NCI-H526 (cell line): ENCODE measurements at regions not wholly inside any gene's neighbourhood (a gene's known extent, or its start where the extent isn't known, plus 50 kb on each side); places are given as distances from the start of the nearest gene placed in this dataset.
"Not testable (repeated sequence)": the region's sequence is repeated elsewhere in the genome, so short reads cannot be mapped to it uniquely, and the experiment has no call there.

Experiments used
- DNase-seq, 2 experiments: peaks; one replicate each; lab custom pipeline; 2025; lab: John Stamatoyannopoulos, UW

DNA sequence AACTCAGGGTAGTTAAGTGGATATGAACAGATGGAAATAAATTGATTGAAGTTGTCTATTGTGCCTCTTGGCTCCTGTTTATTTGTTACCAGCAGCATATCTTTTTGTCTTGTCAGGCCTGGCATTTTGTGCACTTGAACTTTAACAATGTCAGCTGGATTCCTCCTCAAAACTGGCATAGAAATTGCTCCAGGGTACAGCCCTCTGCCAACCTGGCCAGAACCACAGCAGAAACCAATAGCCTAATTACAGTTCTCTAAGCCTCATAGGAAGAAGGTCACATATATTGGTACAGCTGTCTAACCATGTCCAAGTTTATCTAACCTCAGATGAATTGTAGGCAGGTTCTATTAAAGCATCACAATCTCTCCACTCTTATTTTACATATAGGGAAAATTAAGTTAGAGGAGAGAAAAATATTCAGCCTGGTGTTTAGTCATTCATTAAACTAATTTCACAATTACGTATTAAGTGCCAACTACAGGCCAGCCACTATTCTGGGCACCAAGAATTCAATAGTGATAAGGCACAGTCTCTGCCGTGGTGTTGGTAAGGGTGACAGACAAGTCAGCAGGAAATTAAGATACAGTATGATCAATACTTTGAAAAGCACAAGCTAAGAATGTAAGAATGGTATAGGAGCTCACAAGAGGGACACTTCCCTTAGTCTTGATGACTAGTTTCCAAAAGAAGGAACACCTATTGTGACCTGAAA is 452.9 kb upstream of the NECTIN3 start:
- no peak for DNase-seq

DNA sequence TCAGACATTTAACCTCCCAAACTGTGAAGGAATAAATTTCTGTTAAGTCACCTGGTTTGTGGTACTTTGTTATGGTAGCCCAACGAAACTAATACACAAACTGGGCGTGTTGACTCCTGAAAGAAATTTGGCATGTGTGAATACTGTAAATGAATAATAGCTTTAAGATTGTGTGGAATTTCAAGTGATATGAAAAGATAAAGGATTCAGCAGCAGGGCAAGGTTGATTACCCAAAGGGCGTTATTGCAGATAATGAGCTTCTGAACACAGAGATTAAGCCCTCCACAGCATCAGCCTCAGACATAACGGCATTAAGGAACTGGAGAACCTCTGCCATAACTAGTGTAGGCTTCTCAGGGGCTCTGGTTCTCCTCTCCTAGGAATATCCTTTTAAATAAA is 451.5 kb upstream of the NECTIN3 start:
- no peak for DNase-seq

DNA sequence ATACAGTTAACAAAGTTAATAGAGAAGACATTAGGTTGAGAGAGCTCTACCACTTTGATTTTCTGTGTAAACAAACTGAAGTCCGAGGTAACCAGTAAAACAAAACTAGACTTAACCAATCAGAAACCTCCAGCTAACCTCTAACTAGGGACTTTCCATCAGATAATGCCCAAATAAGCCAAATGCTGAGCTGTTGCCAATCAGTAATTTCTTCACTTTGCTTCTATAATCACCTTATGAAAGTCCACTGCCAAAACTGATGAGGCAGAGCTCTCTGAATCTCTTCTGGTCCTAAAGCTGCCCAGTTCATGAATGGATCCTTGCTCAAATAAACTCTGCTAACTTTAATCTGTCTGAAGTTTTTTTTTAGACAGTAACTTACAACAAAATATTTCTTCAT is 448.0 kb upstream of the NECTIN3 start:
- DNase-seq = no peak

- no peak for DNase-seq
Measured at GRCh38 chr3:110624576-110624975, 447.0 kb upstream of the NECTIN3 start.

DNA sequence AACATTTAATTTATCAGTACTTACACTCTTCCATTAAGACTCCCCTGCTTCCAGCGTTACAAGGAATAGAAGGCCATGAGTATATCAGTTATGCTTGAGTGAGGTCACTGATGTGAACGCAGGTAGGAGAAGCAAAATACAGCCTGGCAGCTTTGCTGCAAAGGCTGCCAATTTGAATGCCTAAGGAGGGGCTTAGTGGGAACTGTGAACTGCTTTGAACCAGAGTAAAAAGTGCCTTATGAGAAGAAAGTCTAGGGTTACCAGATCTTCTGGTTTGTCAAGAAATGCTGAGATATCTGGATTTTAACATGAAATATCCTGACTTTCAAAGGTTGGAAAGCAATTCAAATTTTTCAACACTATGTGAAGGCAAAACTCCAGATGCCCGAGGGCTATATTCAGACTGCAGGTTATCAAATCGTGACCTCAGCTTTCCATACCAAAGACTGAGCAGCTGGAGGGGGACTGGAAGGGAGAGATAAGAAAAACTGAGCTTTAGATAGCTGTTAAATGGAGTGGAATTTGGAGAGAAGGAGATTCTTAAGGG is 446.3 kb upstream of the NECTIN3 start:
- DNase-seq = peak; percentile 12 to 43

- not testable (repeated sequence) for DNase-seq
Measured at GRCh38 chr3:110626652-110627111, 444.9 kb upstream of the NECTIN3 start.

GRCh38 chr3:110628650-110629301 is 442.8 kb upstream of the NECTIN3 start:
- DNase-seq = no peak

GRCh38 chr3:110629917-110630316 is 441.7 kb upstream of the NECTIN3 start:
- no peak for DNase-seq

DNA sequence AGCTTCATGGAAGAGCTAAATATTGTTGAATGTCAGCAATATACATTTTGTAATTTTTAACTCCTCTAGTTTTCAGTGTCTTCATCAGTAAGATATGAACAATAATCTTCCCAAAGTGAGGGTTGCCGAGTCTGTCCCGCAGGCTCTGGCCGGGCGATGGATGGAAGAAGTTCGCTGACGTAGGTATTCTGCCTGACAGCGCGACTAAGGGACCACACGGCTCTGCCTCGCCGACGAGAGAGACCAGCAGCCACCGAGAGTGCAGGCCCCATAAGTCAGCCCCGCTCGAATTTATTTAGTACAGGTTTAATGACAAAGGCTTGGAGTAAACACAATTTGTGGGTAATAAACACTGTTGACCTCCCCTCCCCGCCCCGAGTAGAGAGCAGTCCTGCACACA is 427.4 kb upstream of the NECTIN3 start:
- DNase-seq = no peak

GRCh38 chr3:110646055-110646454 is 425.6 kb upstream of the NECTIN3 start:
- DNase-seq = no peak

GRCh38 chr3:110646496-110646895 is 425.1 kb upstream of the NECTIN3 start:
- no peak for DNase-seq

- DNase-seq = no peak
Measured at GRCh38 chr3:110647586-110647985, 424.0 kb upstream of the NECTIN3 start.

GRCh38 chr3:110650741-110651140 is 420.9 kb upstream of the NECTIN3 start:
- no peak for DNase-seq

DNA sequence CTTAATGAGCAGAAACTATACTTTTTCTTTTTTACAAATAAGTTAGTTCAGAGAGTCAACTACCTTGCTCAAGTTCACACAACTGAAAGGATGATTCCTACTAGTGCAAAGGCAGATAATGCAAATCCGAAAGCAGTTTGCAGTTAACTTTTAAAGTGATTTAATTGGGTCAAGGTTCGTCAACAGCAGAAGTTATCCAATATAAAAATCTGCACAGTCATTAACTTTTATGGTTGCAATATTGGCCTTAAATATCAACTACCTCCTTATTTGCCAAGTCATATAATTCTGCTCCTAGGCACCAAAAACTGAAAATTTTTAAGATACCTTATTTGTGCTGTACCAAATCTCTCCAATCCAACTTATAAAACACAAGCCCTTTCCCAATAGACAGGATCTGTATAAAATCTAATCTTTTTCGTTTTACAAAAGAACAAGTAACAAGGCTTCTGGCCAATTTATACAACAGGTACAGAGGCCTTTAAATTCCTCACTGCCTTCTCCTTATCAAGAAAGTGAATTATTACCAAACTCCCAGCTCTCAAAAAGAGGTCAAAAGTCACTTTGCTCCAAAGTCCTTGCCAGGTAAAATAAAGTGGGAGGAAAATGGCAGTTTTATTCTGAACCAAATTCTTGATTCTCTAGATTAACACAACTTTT is 416.6 kb upstream of the NECTIN3 start:
- no peak for DNase-seq

DNA sequence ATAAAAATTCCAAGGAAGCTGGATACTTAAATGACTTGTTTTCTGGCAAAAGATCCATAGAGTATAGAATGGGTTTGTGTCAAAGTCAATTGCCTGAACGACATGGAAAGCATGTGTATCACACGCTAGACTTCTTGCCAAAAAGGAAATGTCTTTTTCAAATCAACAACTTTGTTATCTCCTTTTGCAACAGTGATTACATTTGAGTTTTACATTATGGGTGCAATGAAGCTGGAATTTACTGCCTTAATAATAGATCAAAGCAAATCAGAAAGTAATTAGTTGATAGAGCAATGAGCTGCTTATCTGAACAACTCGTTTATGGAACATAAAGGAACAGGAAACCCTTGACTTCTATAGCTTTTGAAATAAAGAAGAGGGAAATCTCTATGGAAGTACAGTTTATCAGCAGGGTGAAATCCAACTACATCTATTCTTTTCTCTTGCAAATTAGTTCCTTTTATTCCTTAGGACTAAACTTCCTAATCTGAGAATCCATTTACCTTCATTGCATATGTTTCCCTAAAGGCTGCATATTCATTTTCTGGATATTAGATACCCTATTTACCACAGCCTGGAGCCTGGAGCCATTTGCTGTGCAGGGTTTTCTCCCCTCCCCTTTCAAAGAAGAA is 415.1 kb upstream of the NECTIN3 start:
- no peak for DNase-seq

DNA sequence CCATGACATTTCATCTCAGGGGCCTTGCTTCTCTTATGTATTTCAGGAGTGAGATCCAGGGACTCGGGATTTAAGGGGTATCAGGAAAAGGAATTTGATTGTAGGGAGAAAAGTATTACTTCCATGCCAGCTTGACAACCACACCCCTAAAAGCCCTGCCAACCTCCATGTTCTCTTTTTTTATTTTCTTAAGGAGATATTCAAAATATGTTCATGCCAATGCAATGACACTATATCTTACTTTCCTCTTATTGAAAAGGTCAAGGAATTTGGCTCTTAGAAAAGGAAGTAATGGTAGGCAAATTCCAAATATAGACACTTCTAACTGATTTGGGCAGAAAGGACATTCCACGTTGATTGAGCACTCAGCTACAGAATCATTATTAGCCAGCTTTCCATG is 407.5 kb upstream of the NECTIN3 start:
- DNase-seq = no peak

- DNase-seq = no peak
Measured at GRCh38 chr3:110666495-110666894, 405.1 kb upstream of the NECTIN3 start.

GRCh38 chr3:110667216-110667615 is 404.4 kb upstream of the NECTIN3 start:
- DNase-seq = no peak

GRCh38 chr3:110670407-110670806 is 401.2 kb upstream of the NECTIN3 start:
- no peak for DNase-seq

- no peak for DNase-seq
Measured at GRCh38 chr3:110677506-110677905, 394.1 kb upstream of the NECTIN3 start.

DNA sequence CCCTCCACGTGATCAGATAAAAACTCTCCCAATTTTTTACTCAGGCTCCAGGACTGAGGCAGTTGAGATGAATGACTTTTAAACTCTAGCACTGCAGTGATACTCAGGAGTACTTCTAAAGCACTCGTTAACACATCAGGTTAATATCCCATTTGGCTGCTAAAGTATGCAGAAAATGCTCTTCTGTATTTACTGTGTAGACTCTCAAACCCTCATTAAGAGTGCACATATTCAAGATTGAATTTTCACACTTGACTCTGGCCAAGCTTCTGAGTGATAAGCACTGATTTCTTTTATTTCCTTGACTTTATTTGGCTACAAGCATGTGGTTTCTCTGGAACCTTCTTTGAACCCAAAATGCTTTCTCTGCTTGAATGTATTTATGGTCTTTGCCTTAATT is 392.3 kb upstream of the NECTIN3 start:
- DNase-seq = no peak

GRCh38 chr3:110680450-110680849 is 391.2 kb upstream of the NECTIN3 start:
- no peak for DNase-seq
